Neuronal stem cell (in vitro differentiated cells): ENCODE measurements at regions not wholly inside any gene's neighbourhood (a gene's known extent, or its start where the extent isn't known, plus 50 kb on each side); places are given as distances from the start of the nearest gene placed in this dataset.

Experiments
- DNase-seq: peaks from one replicate; pipeline ENCODE4 v3.0.0-alpha.2; 2013; ENCODE audit warnings: low spot score
- H2AFZ ChIP-seq: one replicate; pipeline ENCODE4 v1.6.1; 2013; ENCODE audit warnings: mild to moderate bottlenecking, low read length, inconsistent platforms
- H2AK5ac ChIP-seq: 2 replicates; pipeline ENCODE4 v1.6.1; 2013; ENCODE audit warnings: low read depth, mild to moderate bottlenecking, inconsistent platforms, low read length, moderate library complexity, mixed read lengths
- H2BK120ac ChIP-seq: 2 replicates; pipeline ENCODE4 v1.6.1; 2013; ENCODE audit warnings: low read depth, mild to moderate bottlenecking, inconsistent platforms, low read length, moderate library complexity, mixed read lengths
- H2BK12ac ChIP-seq: one replicate; pipeline ENCODE4 v1.6.1; 2013; ENCODE audit warnings: low read length, inconsistent platforms
- H2BK15ac ChIP-seq: 2 replicates; pipeline ENCODE4 v1.6.1; 2013; ENCODE audit warnings: mild to moderate bottlenecking, low read length, inconsistent platforms, mixed read lengths
- H2BK5ac ChIP-seq: one replicate; pipeline ENCODE4 v1.6.1; 2013; ENCODE audit warnings: inconsistent platforms, mild to moderate bottlenecking, low read length, moderate library complexity
- H3K14ac ChIP-seq: one replicate; pipeline ENCODE4 v1.6.1; 2013; ENCODE audit warnings: low read length, inconsistent platforms
- H3K18ac ChIP-seq: 2 replicates; pipeline ENCODE4 v1.6.1; 2013; ENCODE audit warnings: low read length, inconsistent platforms
- H3K23ac ChIP-seq: 2 replicates; pipeline ENCODE4 v1.6.1; 2013; ENCODE audit warnings: low read depth, mild to moderate bottlenecking, mixed read lengths, low read length, inconsistent platforms; ENCODE audit not compliant: poor library complexity
- H3K27ac ChIP-seq: replicated peaks from 3 replicates; pipeline ENCODE4 v1.5.1; 2013; ENCODE audit warnings: low read length, inconsistent platforms
- H3K27me3 ChIP-seq, 3 experiments: 2 replicates each; pipeline ENCODE4 v1.6.1; 2013; ENCODE audit warnings: low read length in 3 of 3, mild to moderate bottlenecking in 2 of 3, inconsistent platforms in 1 of 3, low read depth in 1 of 3, mixed read lengths in 1 of 3, moderate library complexity in 1 of 3; ENCODE audit not compliant: control insufficient read depth in 3 of 3, insufficient read depth in 3 of 3
- H3K36me3 ChIP-seq, 2 donors: replicated peaks in 1 of 2; 2 replicates each; pipeline ENCODE4 v1.6.1; 2013; ENCODE audit warnings: low read length in 2 of 2; ENCODE audit not compliant: control insufficient read depth in 2 of 2, insufficient read depth in 2 of 2
- H3K4ac ChIP-seq: 2 replicates; pipeline ENCODE4 v1.6.1; 2013; ENCODE audit warnings: inconsistent platforms, mild to moderate bottlenecking, low read length, moderate library complexity
- H3K4me1 ChIP-seq, 2 donors: 1 replicate in 1 of 2; 2 replicates in 1 of 2; pipeline ENCODE4 v1.6.1; 2013; ENCODE audit warnings: low read length in 2 of 2, low read depth in 1 of 2; ENCODE audit not compliant: control insufficient read depth in 2 of 2, insufficient read depth in 1 of 2
- H3K4me2 ChIP-seq: one replicate; pipeline ENCODE4 v1.6.1; 2013; ENCODE audit warnings: mild to moderate bottlenecking, low read length, inconsistent platforms; ENCODE audit not compliant: insufficient read depth, poor library complexity, severe bottlenecking
- H3K4me3 ChIP-seq, 2 donors: 2 replicates each; pipeline ENCODE4 v1.5.1; 2013; ENCODE audit warnings: low read length in 2 of 2, mild to moderate bottlenecking in 2 of 2, inconsistent platforms in 1 of 2, moderate library complexity in 1 of 2
- H3K79me1 ChIP-seq: one replicate; pipeline ENCODE4 v1.6.1; 2013; ENCODE audit warnings: low read depth, mild to moderate bottlenecking, inconsistent platforms, low read length, moderate library complexity
- H3K9ac ChIP-seq: one replicate; pipeline ENCODE4 v1.6.1; 2013; ENCODE audit warnings: mild to moderate bottlenecking, low read depth, low read length, inconsistent platforms; ENCODE audit not compliant: poor library complexity
- H3K9me3 ChIP-seq, 2 donors: replicated peaks in 1 of 2; 2 replicates each; pipeline versions ENCODE3 to v1.6.1; 2013; ENCODE audit warnings: low read length in 2 of 2, mild to moderate bottlenecking in 2 of 2, inconsistent platforms in 1 of 2, low read depth in 1 of 2, mixed read lengths in 1 of 2, moderate library complexity in 1 of 2; ENCODE audit not compliant: control insufficient read depth in 2 of 2, insufficient read depth in 1 of 2
- H4K8ac ChIP-seq: one replicate; pipeline ENCODE4 v1.6.1; 2013; ENCODE audit warnings: low read depth, mild to moderate bottlenecking, inconsistent platforms, low read length, moderate library complexity
- H4K91ac ChIP-seq: one replicate; pipeline ENCODE4 v1.6.1; 2013; ENCODE audit warnings: low read length, low read depth, mild to moderate bottlenecking, inconsistent platforms; ENCODE audit not compliant: poor library complexity
- WGBS, 2 donors: extraction: QIAGEN DNeasy Blood & Tissue Kit; methylation state at CpG; one replicate each; pipeline ENCODE4 v1.1.7; 2013; ENCODE audit warnings: missing lambda C conversion rate in 2 of 2, mixed read lengths in 1 of 2; ENCODE audit not compliant: insufficient read length in 2 of 2, insufficient replicate concordance in 1 of 2; ENCODE audit errors: extremely low coverage in 2 of 2; 5-methylcytosine and 5-hydroxymethylcytosine counted together

- H4K91ac ChIP-seq, result no peak overlapping the region
- no peak overlapping the region for H3K18ac ChIP-seq
- no peak overlapping the region for H2BK15ac ChIP-seq
- H3K27ac ChIP-seq, result no peak overlapping the region
- no peak overlapping the region for H3K14ac ChIP-seq
- no peak for DNase-seq
- H2AK5ac ChIP-seq, result no peak overlapping the region
- no peak overlapping the region for H3K4me2 ChIP-seq
- H3K4me1 ChIP-seq, result no peaks in the 10 kb centered on the region
- no CpG with 5 or more reads among the region's 1 CpG for WGBS, 2 donors
- H4K8ac ChIP-seq, result no peak overlapping the region
- H2BK120ac ChIP-seq, result no peak overlapping the region
- H3K4ac ChIP-seq, result no peak overlapping the region
- H3K79me1 ChIP-seq, result no peaks in the 10 kb centered on the region
- no peak overlapping the region for H2AFZ ChIP-seq
- H3K9me3 ChIP-seq, result peaks cover 0 to 1% of the 10 kb centered on the region in 2 donors
- H2BK5ac ChIP-seq, result no peak overlapping the region
- no peaks in the 10 kb centered on the region for H3K36me3 ChIP-seq
- no peak overlapping the region for H3K9ac ChIP-seq
- H3K4me3 ChIP-seq, result no peak overlapping the region
- H3K27me3 ChIP-seq, result peaks cover 0 to 4% (median 0%) of the 10 kb centered on the region in 3 experiments
- H3K23ac ChIP-seq, result no peak overlapping the region
- H2BK12ac ChIP-seq, result no peak overlapping the region
These were observed 622.3 kb downstream of the SEMA5A start for GRCh38 chr5:8923526-8923925.

GRCh38 chr5:8924054-8924793, 621.7 kb downstream of the SEMA5A start:
- no CpG with 5 or more reads among the region's 3 CpGs for WGBS, 2 donors
- no peak for DNase-seq

GRCh38 chr5:8930021-8930420, 615.9 kb downstream of the SEMA5A start:
- no peaks in the 10 kb centered on the region for H3K36me3 ChIP-seq
- H2BK12ac ChIP-seq, result no peak overlapping the region
- no peak overlapping the region for H4K8ac ChIP-seq
- H3K23ac ChIP-seq, result no peak overlapping the region
- no peak overlapping the region for H2AK5ac ChIP-seq
- no peak overlapping the region for H3K27ac ChIP-seq
- no peak overlapping the region for H2BK5ac ChIP-seq
- no peaks in the 10 kb centered on the region for H3K4me1 ChIP-seq
- no peak for DNase-seq
- no peak overlapping the region for H2BK15ac ChIP-seq
- no peaks in the 10 kb centered on the region for H3K9me3 ChIP-seq
- no peak overlapping the region for H3K14ac ChIP-seq
- H3K18ac ChIP-seq, result no peak overlapping the region
- no peak overlapping the region for H3K9ac ChIP-seq
- H3K27me3 ChIP-seq, result peaks cover 0 to 18% (median 0%) of the 10 kb centered on the region in 3 experiments
- no peak overlapping the region for H2AFZ ChIP-seq
- H3K79me1 ChIP-seq, result no peaks in the 10 kb centered on the region
- H3K4me3 ChIP-seq, result no peak overlapping the region
- no peak overlapping the region for H3K4me2 ChIP-seq
- H4K91ac ChIP-seq, result no peak overlapping the region
- no CpG with 5 or more reads among the region's 2 CpGs for WGBS, 2 donors
- H3K4ac ChIP-seq, result no peak overlapping the region
- H2BK120ac ChIP-seq, result no peak overlapping the region

More at GRCh38 chr5:8924054-8924793, 621.7 kb downstream of the SEMA5A start:
- H3K4me1 ChIP-seq, result no peaks in the 10 kb centered on the region
- no peak overlapping the region for H3K27ac ChIP-seq
- no peaks in the 10 kb centered on the region for H3K79me1 ChIP-seq
- H4K91ac ChIP-seq, result no peak overlapping the region
- H2AFZ ChIP-seq, result no peak overlapping the region
- no peak overlapping the region for H2BK15ac ChIP-seq
- H3K4me2 ChIP-seq, result no peak overlapping the region
- peaks cover 0 to 1% of the 10 kb centered on the region in 2 donors for H3K9me3 ChIP-seq
- no peak overlapping the region for H2BK5ac ChIP-seq
- no peak overlapping the region for H3K4me3 ChIP-seq
- H3K9ac ChIP-seq, result no peak overlapping the region
- no peak overlapping the region for H3K23ac ChIP-seq
- peaks cover 0 to 4% (median 0%) of the 10 kb centered on the region in 3 experiments for H3K27me3 ChIP-seq
- no peak overlapping the region for H2BK120ac ChIP-seq
- H3K14ac ChIP-seq, result no peak overlapping the region
- H4K8ac ChIP-seq, result no peak overlapping the region
- H2BK12ac ChIP-seq, result no peak overlapping the region
- no peak overlapping the region for H3K18ac ChIP-seq
- no peak overlapping the region for H2AK5ac ChIP-seq
- H3K4ac ChIP-seq, result no peak overlapping the region
- H3K36me3 ChIP-seq, result no peaks in the 10 kb centered on the region

- H3K4me3 ChIP-seq, result no peak overlapping the region
- H2BK120ac ChIP-seq, result no peak overlapping the region
- H3K18ac ChIP-seq, result no peak overlapping the region
- no peak overlapping the region for H3K4ac ChIP-seq
- H2AFZ ChIP-seq, result no peak overlapping the region
- no peak overlapping the region for H2BK15ac ChIP-seq
- H3K27ac ChIP-seq, result no peak overlapping the region
- H3K9me3 ChIP-seq, result peaks cover 0 to 1% of the 10 kb centered on the region in 2 donors
- peaks cover 2 to 7% of the 10 kb centered on the region in 2 donors for H3K4me1 ChIP-seq
- H4K8ac ChIP-seq, result no peak overlapping the region
- H3K9ac ChIP-seq, result no peak overlapping the region
- H3K79me1 ChIP-seq, result no peaks in the 10 kb centered on the region
- WGBS, 2 donors, result no CpG with 5 or more reads among the region's 1 CpG
- DNase-seq, result no peak
- H2AK5ac ChIP-seq, result no peak overlapping the region
- H3K36me3 ChIP-seq, result no peaks in the 10 kb centered on the region
- no peak overlapping the region for H2BK12ac ChIP-seq
- no peak overlapping the region for H4K91ac ChIP-seq
- H3K14ac ChIP-seq, result no peak overlapping the region
- H2BK5ac ChIP-seq, result no peak overlapping the region
- H3K27me3 ChIP-seq, result peaks cover 0 to 26% (median 0%) of the 10 kb centered on the region in 3 experiments
- no peak overlapping the region for H3K4me2 ChIP-seq
- H3K23ac ChIP-seq, result no peak overlapping the region
These were observed 611.4 kb downstream of the SEMA5A start for GRCh38 chr5:8934455-8934854.
